ENCODE measurements at regions not wholly inside any gene's neighbourhood (a gene's known extent, or its start where the extent isn't known, plus 50 kb on each side); places are given as distances from the start of the nearest gene placed in this dataset.

DNA sequence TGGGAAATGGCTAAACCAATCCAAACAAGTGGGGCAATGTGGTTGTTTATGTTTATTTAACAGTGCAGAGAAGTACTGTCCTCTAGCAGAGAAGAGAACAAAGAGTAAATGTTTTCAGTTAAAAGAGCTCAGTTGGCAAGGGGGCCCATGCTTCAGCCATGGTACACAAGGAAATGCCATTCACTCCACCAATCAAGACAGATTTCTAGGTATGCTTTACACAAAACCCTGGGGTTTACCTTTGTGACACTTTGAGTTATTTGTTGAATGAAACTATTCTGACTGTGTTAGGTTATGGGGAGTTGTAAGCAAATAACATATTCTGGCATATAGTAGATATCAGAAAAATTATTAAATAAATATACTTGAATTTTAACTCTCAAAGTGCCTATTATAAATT lies 228.5 kb upstream of the MME start:
- ATAC-seq (no peak), DNase-seq (no peak)
- Mint-ChIP-seq H3K4me3 (no peak overlapping the region), H3K36me3 (no peaks in the 10 kb centered on the region), H3K27ac (no peak overlapping the region), H3K4me1 (no peaks in the 10 kb centered on the region), H3K27me3 (no peaks in the 10 kb centered on the region), H3K9me3 (peaks cover 0 to 12% (median 5%) of the 10 kb centered on the region in 11 donors)
- Histone ChIP-seq H3K27ac (ENCODE audit: low read depth, low read length) (no peak overlapping the region), H3K36me3 (ENCODE audit: control insufficient read depth in 2 of 3, insufficient read depth in 3 of 3, low read length in 3 of 3) (no peaks in the 10 kb centered on the region), H3K4me3 (ENCODE audit: low read length) (no peak overlapping the region), H3K9me3 (ENCODE audit: control insufficient read depth in 2 of 3, low read length in 3 of 3) (no peaks in the 10 kb centered on the region), H3K4me1 (ENCODE audit: control insufficient read depth in 2 of 2, insufficient read depth in 2 of 2, low read length in 2 of 2) (no peaks in the 10 kb centered on the region), H3K27me3 (ENCODE audit: control insufficient read depth in 2 of 2, insufficient read depth in 2 of 2, low read length in 2 of 2) (no peaks in the 10 kb centered on the region)
- CTCF ChIA-PET: no interaction called here
- intact Hi-C loops (cut with micrococcal nuclease): no loop called here
- POLR2A ChIA-PET: no interaction called here

- no peaks in the 10 kb centered on the region for H3K4me1 ChIP-seq (ENCODE audit: control insufficient read depth in 2 of 2, insufficient read depth in 2 of 2, low read length in 2 of 2)
- no peaks in the 10 kb centered on the region for H3K27me3 Mint-ChIP-seq
- no peaks in the 10 kb centered on the region for H3K9me3 ChIP-seq (ENCODE audit: control insufficient read depth in 2 of 3, low read length in 3 of 3)
- no peak overlapping the region for H3K27ac ChIP-seq (ENCODE audit: low read depth, low read length)
- no peak overlapping the region for H3K4me3 ChIP-seq (ENCODE audit: low read length)
- H3K4me3 Mint-ChIP-seq: no peak overlapping the region
- no peak for DNase-seq
- H3K36me3 ChIP-seq (ENCODE audit: control insufficient read depth in 2 of 3, insufficient read depth in 3 of 3, low read length in 3 of 3): no peaks in the 10 kb centered on the region
- H3K27ac Mint-ChIP-seq: no peak overlapping the region
- H3K36me3 Mint-ChIP-seq: no peaks in the 10 kb centered on the region
- no peaks in the 10 kb centered on the region for H3K4me1 Mint-ChIP-seq
- CTCF ChIA-PET: no interaction called here
- H3K27me3 ChIP-seq (ENCODE audit: control insufficient read depth in 2 of 2, insufficient read depth in 2 of 2, low read length in 2 of 2): no peaks in the 10 kb centered on the region
- intact Hi-C loops (cut with micrococcal nuclease): no loop called here
- peaks cover 0 to 12% (median 3%) of the 10 kb centered on the region in 11 donors for H3K9me3 Mint-ChIP-seq
- no peak for ATAC-seq
- POLR2A ChIA-PET: no interaction called here
These were observed 229.2 kb upstream of the MME start for GRCh38 chr3:154850921-154851320.

DNA sequence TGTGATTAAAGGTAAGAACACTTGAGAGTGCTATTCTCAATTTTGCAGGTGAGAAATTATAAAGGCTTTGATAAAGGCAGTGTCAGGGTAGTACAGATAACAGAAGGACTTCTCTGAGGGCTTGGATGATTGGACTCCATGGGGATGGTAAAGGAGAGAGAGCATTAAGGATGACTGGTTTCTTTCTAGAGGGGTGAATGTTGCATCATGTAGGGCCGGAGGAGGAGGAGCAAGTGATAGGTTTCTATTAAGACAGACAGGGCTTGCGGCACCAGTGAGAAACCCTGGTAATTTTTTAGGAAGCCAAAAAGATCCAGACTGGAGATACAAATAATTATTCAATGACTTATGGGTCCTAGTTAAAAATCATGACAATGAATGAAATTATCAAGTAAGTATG lies 230.7 kb upstream of the MME start:
- POLR2A ChIA-PET: no interaction called here

GRCh38 chr3:154844863-154845262 lies 235.3 kb upstream of the MME start:
- no peak overlapping the region for H3K27ac ChIP-seq (ENCODE audit: low read depth, low read length)
- Mint-ChIP-seq H3K4me3 (no peak overlapping the region), H3K27me3 (no peaks in the 10 kb centered on the region), H3K4me1 (no peaks in the 10 kb centered on the region), H3K9me3 (peaks cover 0 to 19% (median 3%) of the 10 kb centered on the region in 11 donors), H3K27ac (no peak overlapping the region), H3K36me3 (no peaks in the 10 kb centered on the region)
- ChIA-PET CTCF (no interaction called here), POLR2A (no interaction called here)
- no peak overlapping the region for H3K4me3 ChIP-seq (ENCODE audit: low read length)
- H3K9me3 ChIP-seq (ENCODE audit: control insufficient read depth in 2 of 3, low read length in 3 of 3): no peaks in the 10 kb centered on the region
- H3K36me3 ChIP-seq (ENCODE audit: control insufficient read depth in 2 of 3, insufficient read depth in 3 of 3, low read length in 3 of 3): no peaks in the 10 kb centered on the region
- ATAC-seq: no peak
- H3K27me3 ChIP-seq (ENCODE audit: control insufficient read depth in 2 of 2, insufficient read depth in 2 of 2, low read length in 2 of 2): no peaks in the 10 kb centered on the region
- no peaks in the 10 kb centered on the region for H3K4me1 ChIP-seq (ENCODE audit: control insufficient read depth in 2 of 2, insufficient read depth in 2 of 2, low read length in 2 of 2)
- intact Hi-C loops (cut with micrococcal nuclease): no loop called here
- no peak for DNase-seq

More for the DNA sequence above, 230.7 kb upstream of the MME start:
- Mint-ChIP-seq H3K4me3 (no peak overlapping the region), H3K36me3 (no peaks in the 10 kb centered on the region), H3K27me3 (no peaks in the 10 kb centered on the region), H3K27ac (no peak overlapping the region), H3K9me3 (peaks cover 0 to 12% (median 3%) of the 10 kb centered on the region in 11 donors), H3K4me1 (no peaks in the 10 kb centered on the region)
- H3K4me1 ChIP-seq (ENCODE audit: control insufficient read depth in 2 of 2, insufficient read depth in 2 of 2, low read length in 2 of 2): no peaks in the 10 kb centered on the region
- intact Hi-C loops (cut with micrococcal nuclease): no loop called here
- ATAC-seq: no peak
- H3K4me3 ChIP-seq (ENCODE audit: low read length): no peak overlapping the region
- no peak for DNase-seq
- H3K27ac ChIP-seq (ENCODE audit: low read depth, low read length): no peak overlapping the region
- no peaks in the 10 kb centered on the region for H3K36me3 ChIP-seq (ENCODE audit: control insufficient read depth in 2 of 3, insufficient read depth in 3 of 3, low read length in 3 of 3)
- H3K9me3 ChIP-seq (ENCODE audit: control insufficient read depth in 2 of 3, low read length in 3 of 3): no peaks in the 10 kb centered on the region
- CTCF ChIA-PET: no interaction called here
- no peaks in the 10 kb centered on the region for H3K27me3 ChIP-seq (ENCODE audit: control insufficient read depth in 2 of 2, insufficient read depth in 2 of 2, low read length in 2 of 2)

DNA sequence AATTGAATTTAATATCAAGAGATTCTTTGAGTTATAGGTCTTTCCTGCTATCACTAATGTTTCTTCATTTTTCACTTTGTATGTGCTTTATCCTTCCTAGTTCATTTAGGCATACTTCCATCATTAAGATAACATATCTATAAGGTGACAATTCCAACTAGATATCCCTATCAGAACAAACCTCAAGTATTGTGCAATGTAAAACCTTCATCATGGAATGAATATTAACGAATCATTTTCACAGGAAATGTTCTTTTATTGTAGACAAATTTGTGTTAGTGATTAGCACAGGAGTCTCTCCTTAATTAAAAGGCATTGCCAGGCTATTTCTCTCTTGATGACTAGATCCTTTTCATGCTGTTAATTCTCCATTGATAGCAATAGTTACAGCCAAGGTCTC lies 236.5 kb upstream of the MME start:
- H3K9me3 Mint-ChIP-seq: peaks cover 0 to 9% (median 0%) of the 10 kb centered on the region in 11 donors
- Histone ChIP-seq H3K27me3 (ENCODE audit: control insufficient read depth in 2 of 2, insufficient read depth in 2 of 2, low read length in 2 of 2) (no peaks in the 10 kb centered on the region), H3K4me3 (ENCODE audit: low read length) (no peak overlapping the region), H3K4me1 (ENCODE audit: control insufficient read depth in 2 of 2, insufficient read depth in 2 of 2, low read length in 2 of 2) (no peaks in the 10 kb centered on the region), H3K9me3 (ENCODE audit: control insufficient read depth in 2 of 3, low read length in 3 of 3) (no peaks in the 10 kb centered on the region), H3K27ac (ENCODE audit: low read depth, low read length) (no peak overlapping the region), H3K36me3 (ENCODE audit: control insufficient read depth in 2 of 3, insufficient read depth in 3 of 3, low read length in 3 of 3) (no peaks in the 10 kb centered on the region)
- H3K4me1 Mint-ChIP-seq: no peaks in the 10 kb centered on the region
- DNase-seq: no peak
- CTCF ChIA-PET: no interaction called here
- H3K4me3 Mint-ChIP-seq: no peak overlapping the region
- no peak for ATAC-seq
- H3K36me3 Mint-ChIP-seq: no peaks in the 10 kb centered on the region
- no peaks in the 10 kb centered on the region for H3K27me3 Mint-ChIP-seq
- POLR2A ChIA-PET: no interaction called here
- intact Hi-C loops (cut with micrococcal nuclease): no loop called here
- H3K27ac Mint-ChIP-seq: no peak overlapping the region

GRCh38 chr3:154842536-154842935 lies 237.6 kb upstream of the MME start:
- no peak for ATAC-seq
- no peaks in the 10 kb centered on the region for H3K4me1 Mint-ChIP-seq
- H3K36me3 ChIP-seq (ENCODE audit: control insufficient read depth in 2 of 3, insufficient read depth in 3 of 3, low read length in 3 of 3): no peaks in the 10 kb centered on the region
- H3K4me3 ChIP-seq (ENCODE audit: low read length): no peak overlapping the region
- no peak overlapping the region for H3K27ac Mint-ChIP-seq
- H3K27ac ChIP-seq (ENCODE audit: low read depth, low read length): no peak overlapping the region
- no peak overlapping the region for H3K4me3 Mint-ChIP-seq
- ChIA-PET POLR2A (no interaction called here), CTCF (no interaction called here)
- H3K9me3 Mint-ChIP-seq: peaks cover 0 to 15% (median 0%) of the 10 kb centered on the region in 11 donors
- peaks cover 0 to 3% (median 0%) of the 10 kb centered on the region in 5 donors for H3K27me3 Mint-ChIP-seq
- H3K27me3 ChIP-seq (ENCODE audit: control insufficient read depth in 2 of 2, insufficient read depth in 2 of 2, low read length in 2 of 2): no peaks in the 10 kb centered on the region
- H3K36me3 Mint-ChIP-seq: no peaks in the 10 kb centered on the region
- no peaks in the 10 kb centered on the region for H3K4me1 ChIP-seq (ENCODE audit: control insufficient read depth in 2 of 2, insufficient read depth in 2 of 2, low read length in 2 of 2)
- intact Hi-C loops (cut with micrococcal nuclease): no loop called here
- DNase-seq: no peak
- H3K9me3 ChIP-seq (ENCODE audit: control insufficient read depth in 2 of 3, low read length in 3 of 3): no peaks in the 10 kb centered on the region

GRCh38 chr3:154835639-154836038 lies 244.5 kb upstream of the MME start:
- ChIA-PET POLR2A (no interaction called here), CTCF (no interaction called here)
- peaks cover 0 to 7% (median 0%) of the 10 kb centered on the region in 11 donors for H3K9me3 Mint-ChIP-seq
- no peaks in the 10 kb centered on the region for H3K9me3 ChIP-seq (ENCODE audit: control insufficient read depth in 2 of 3, low read length in 3 of 3)
- H3K4me3 Mint-ChIP-seq: no peak overlapping the region
- no peak overlapping the region for H3K4me3 ChIP-seq (ENCODE audit: low read length)
- no peak overlapping the region for H3K27ac ChIP-seq (ENCODE audit: low read depth, low read length)
- ATAC-seq: no peak
- H3K27me3 ChIP-seq (ENCODE audit: control insufficient read depth in 2 of 2, insufficient read depth in 2 of 2, low read length in 2 of 2): no peaks in the 10 kb centered on the region
- no peak for DNase-seq
- no peaks in the 10 kb centered on the region for H3K36me3 ChIP-seq (ENCODE audit: control insufficient read depth in 2 of 3, insufficient read depth in 3 of 3, low read length in 3 of 3)
- H3K4me1 Mint-ChIP-seq: no peaks in the 10 kb centered on the region
- peaks cover 0 to 4% (median 0%) of the 10 kb centered on the region in 5 donors for H3K27me3 Mint-ChIP-seq
- no peaks in the 10 kb centered on the region for H3K36me3 Mint-ChIP-seq
- H3K27ac Mint-ChIP-seq: no peak overlapping the region
- intact Hi-C loops (cut with micrococcal nuclease): no loop called here
- H3K4me1 ChIP-seq (ENCODE audit: control insufficient read depth in 2 of 2, insufficient read depth in 2 of 2, low read length in 2 of 2): no peaks in the 10 kb centered on the region
